SU-DHL-6 (cell line): ENCODE measurements at regions not wholly inside any gene's neighbourhood (a gene's known extent, or its start where the extent isn't known, plus 50 kb on each side); places are given as distances from the start of the nearest gene placed in this dataset.

ENCODE experiments used
- EZH2phosphoT487 ChIP-seq: fragments of 200-600 bp; sonication (generic), shearing (Covaris generic); conservative IDR thresholded peaks from 2 replicates; pipeline ENCODE4 v1.6.1; 2018; ENCODE audit warnings: mild to moderate bottlenecking, antibody characterized with exemption, low read length, moderate library complexity, mixed read lengths
- TF ChIP-seq, protein P1 (sequence below): fragments of 200-600 bp; sonication (generic); IDR thresholded peaks from one replicate; pipeline ENCODE4 v1.5.1; 2017; ENCODE audit warnings: antibody characterized with exemption, mild to moderate bottlenecking, low read length, moderate library complexity; ENCODE audit not compliant: insufficient read depth, poor library complexity, severe bottlenecking

DNA sequence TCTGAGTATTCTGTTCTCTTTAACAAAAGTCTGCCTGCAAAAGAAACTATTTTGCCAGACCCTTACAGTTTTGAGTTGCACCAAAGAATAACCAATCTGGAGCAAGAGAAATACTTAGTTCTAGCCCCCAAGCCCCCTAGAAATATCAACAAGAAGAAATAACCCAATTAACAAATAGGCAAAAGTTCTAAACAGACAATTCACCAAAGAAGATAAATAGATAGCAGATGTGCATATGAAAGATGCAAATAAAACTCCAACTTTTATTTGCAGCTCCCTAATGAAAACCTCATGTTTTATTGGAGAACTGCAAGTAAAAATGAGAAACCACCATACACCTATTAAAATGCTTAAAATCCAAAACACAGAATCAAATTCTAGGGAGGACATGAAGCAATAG lies 1308.0 kb downstream of the CDH11 start:
- TF ChIP-seq, protein P1, sequence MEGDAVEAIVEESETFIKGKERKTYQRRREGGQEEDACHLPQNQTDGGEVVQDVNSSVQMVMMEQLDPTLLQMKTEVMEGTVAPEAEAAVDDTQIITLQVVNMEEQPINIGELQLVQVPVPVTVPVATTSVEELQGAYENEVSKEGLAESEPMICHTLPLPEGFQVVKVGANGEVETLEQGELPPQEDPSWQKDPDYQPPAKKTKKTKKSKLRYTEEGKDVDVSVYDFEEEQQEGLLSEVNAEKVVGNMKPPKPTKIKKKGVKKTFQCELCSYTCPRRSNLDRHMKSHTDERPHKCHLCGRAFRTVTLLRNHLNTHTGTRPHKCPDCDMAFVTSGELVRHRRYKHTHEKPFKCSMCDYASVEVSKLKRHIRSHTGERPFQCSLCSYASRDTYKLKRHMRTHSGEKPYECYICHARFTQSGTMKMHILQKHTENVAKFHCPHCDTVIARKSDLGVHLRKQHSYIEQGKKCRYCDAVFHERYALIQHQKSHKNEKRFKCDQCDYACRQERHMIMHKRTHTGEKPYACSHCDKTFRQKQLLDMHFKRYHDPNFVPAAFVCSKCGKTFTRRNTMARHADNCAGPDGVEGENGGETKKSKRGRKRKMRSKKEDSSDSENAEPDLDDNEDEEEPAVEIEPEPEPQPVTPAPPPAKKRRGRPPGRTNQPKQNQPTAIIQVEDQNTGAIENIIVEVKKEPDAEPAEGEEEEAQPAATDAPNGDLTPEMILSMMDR, result no peak
- TF ChIP-seq EZH2phosphoT487, result no peak
